NCI-H524 treated with DMSO at 0.1 percent for 48 hours (cell line): ENCODE measurements at regions not wholly inside any gene's neighbourhood (a gene's known extent, or its start where the extent isn't known, plus 50 kb on each side); places are given as distances from the start of the nearest gene placed in this dataset.
A peak's percentile ranks its signal among the peaks of the same experiment; 100 is the strongest.

Source experiments
- DNase-seq: peaks from one replicate; lab custom pipeline; 2025; lab: John Stamatoyannopoulos, UW

DNA sequence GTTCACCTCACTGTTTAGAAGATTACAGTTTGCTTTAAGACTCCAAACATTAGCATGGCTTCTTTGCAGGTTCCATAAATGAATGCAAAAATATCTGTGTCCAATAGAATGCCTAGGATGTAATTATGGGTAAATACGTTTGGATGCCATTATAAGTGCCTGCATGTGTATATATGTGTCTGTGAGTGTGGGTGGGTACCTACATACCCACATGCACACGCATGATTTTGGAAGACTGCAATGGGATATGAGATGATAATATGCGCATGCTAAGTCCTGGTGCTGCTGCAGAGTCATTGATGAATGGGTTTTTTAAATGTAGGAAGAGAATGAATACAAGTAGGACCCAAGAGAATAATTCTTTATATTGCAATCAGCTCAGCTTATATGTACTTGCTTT, 406.4 kb downstream of the ZSWIM6 start:
- DNase-seq: no peak

DNA sequence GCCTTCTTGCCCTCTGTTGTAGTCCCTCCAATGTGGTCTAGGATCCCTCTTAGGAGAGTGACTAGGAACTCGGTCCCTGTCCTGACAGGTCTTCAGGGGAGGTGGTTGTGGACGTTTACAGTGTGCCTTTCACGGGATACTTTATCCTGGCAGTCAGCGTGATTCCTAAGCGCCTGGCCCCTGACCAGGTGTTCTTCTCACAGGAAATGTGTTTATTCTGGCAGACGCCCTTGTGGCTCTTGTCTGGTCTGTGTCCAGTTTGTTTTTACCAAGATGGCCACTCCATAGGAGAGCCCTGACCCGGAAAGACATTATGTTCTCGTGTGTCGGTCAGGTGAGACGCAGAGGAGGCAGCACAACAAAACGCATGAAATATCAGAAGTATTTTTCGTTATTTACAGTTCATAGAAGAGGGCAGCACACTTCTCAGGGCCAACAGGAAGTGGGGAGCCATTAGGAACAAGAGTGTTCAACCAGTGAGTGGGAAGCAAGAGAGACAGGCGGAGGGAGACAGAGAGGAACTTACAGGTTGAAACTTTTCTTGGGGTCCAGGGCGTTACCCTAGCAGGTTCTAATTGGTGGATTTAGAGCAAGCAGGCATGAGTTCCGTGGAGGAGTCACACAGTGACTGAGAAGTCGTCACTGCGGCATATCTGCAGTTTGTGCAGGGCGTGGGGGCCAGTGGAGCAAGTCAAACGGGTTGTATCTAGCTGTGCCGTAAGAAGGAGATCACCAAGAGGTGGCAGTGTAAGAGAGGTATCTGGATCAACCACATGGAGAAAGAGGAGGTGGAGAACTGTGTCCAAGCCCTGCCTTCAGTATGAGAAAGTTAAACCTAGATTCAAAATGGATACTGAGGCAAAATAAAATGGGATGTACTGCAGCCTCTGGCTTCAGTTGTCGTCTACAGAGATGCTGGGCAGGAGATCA, 412.9 kb downstream of the ZSWIM6 start:
- no peak for DNase-seq

DNA sequence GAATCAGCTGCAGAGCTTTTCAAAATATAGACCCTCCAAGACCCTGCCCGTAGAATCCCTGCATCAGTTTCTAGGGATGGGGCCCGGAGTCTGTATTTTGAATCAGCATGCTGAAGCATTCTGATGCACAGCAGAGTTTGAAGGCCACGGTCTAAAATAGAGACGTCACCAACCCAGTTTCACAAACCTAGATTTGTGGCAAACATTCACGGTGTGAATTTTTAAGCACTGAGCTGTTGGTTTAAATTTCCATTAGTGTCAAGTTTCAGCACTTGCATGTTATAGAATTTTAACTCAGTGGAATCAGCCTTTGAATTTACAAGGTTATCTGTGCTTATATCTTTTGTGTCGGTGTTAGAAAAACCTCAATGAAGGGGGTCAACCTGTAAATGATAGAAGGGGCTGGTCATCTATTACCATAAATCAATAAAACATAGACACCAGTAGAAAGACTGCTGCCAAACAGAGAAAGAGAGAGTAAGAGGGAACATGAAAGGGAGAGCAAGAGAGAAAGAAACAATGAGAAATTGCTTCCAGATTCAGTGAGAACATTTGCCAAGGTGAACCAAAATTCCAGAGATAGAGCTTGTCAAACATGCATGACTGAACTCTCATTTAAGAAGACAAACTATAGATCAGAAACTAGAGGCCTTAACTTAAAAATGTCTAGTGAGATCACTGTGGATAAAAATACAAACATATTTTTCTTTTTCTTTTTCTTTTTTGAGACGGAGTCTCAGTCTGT, 414.9 kb downstream of the ZSWIM6 start:
- no peak for DNase-seq

DNA sequence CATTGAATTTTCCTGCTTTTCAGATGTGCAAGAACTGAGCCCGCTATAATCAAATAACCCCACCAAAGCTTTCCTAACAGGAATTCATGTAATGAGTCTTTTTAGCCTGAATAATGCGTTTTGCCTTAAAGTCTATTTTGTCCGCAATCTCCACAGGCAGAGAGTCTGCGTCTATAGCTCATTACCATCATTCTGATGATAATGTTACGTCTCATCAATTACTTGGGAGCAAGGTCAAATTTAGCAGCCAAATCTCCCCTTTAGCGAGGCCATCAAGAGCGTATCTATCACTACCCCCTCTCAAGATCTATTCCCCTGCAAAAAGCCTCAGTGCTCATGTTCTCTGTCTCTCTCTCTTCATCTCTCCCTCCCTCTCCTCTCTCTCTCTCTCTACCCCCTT, 416.1 kb downstream of the ZSWIM6 start:
- DNase-seq: no peak

DNA sequence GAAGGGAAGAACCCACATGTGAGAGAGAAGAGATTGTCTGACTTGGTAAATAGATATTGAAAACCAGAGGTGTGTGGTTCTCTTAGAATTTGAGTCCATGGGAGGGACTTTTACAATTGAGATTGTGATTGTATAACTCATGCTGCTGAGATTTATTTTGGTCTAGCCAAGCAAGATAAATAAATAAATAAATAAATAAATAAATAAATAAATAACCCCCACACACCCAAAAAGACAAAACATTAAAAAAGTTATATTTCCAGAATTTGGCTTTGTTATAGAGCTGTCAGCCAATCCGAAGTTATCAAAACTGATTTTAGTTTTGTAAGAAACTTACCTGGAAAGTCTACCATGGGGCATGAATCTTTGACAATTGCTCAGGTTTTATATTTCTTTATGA, 416.6 kb downstream of the ZSWIM6 start:
- DNase-seq: no peak

DNA sequence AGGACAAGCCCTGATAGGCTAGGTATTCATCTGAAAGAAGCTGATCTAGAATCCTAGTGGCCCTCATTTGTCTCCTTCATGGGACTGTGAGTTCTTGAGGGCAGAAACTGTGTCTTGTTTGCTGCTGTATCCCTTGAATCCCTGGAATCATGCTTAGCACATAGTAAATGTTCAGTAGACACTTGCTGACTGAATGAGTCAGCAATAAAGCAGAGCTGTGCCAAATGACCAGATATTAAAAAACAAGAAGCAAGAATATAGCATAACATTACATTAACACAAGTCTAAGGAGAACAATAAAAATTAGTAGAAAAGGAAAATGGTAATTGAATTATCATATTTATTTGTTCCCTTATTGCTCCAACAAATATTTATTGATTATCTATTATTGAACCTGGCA, 420.5 kb downstream of the ZSWIM6 start:
- no peak for DNase-seq

DNA sequence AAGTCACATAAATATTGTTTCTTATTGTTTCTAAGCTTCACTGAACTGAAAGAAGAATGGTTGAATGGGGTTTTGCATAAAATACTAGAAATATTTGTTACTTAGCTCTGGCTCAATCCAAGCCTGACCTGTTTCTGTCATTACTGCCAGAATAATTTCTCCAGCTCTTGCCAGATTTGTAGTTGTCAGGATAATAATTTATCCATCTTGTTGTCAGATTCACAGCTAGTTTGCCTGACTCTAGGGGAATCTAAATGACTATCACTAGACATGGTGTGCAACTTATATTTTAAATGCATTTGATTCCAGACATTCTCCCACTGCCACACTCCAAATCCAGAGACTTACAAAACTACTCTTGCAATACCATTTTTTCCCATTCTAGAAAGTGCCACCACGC, 422.7 kb downstream of the ZSWIM6 start:
- DNase-seq: no peak

DNA sequence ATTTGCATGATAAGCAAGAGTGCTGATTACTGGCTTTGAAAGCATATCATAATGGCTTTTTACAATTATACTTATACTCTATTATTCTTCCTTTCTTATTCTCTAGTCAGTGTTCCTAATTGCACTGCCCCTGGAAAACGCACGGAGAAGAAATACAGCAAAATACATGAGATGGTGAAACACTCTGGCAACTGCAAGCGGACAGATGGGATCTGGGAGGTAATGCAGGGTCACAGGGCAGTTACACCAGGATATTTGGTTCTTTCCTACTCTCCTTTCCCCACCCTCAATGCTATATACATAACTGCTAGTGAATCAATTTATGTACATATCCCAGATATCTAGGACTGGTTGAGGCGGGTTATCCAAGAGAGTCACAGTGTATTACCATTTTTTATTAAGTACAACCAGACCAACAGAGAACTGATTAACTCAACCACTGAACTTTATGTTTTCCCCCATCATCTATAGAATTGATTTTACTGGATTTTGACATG, 423.7 kb downstream of the ZSWIM6 start:
- DNase-seq: no peak

DNA sequence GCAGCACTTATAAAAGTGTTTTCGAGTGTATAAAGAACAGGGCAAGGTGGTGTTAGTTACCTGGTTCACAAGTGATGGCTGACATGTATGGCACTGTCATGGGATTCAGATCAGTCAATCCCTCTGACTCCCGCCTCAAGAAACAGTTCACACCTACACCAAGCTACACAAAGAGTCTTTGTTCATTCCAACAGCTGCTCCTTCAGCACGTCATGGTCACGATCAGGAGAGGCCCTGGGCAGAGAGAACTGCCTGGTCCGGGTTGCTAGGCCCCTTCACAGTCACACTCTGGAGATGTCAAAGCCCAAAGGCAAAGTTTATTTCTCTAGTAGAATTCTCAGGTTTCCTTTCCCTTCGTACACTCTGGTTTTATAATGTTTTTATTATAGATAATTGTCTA, 426.7 kb downstream of the ZSWIM6 start:
- DNase-seq: no peak

DNA sequence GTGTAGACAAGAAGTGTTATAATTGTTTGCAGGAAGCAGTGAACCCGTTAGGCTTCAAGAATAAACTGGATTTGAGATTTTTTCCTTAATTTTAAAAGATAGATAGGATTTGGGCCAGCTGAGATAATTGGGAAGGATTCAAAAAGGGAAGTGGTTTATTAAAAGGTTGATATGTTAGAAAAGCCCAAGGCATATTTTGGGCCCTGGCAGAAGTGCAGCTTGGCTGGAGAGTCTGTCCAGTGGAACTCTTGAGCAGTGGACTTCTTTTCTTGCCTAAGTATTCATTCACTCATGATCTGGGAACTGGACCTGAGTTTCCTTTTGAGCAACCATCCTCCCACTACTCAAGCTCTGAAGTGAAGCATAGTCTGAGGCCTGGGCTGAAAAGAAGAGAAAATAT, 433.4 kb downstream of the ZSWIM6 start:
- no peak for DNase-seq

DNA sequence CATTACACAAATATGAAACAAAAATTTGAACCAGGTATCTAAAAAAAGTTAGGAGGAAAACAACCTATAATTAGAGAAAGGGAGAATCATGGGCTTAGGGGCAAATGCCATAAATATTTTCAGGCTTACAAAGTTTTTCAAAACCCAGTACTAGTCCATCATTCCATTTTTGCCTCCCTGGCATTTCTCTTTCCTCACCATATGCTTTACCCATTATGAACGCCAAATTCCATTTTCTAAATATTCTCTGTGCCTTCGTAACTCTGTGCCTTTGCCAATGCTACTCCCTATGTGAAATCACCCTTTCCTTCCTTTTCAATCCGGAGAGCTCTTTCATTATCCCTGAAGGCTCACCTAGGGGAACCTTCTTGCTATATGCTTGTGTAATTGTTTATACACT, 434.1 kb downstream of the ZSWIM6 start:
- DNase-seq: no peak

DNA sequence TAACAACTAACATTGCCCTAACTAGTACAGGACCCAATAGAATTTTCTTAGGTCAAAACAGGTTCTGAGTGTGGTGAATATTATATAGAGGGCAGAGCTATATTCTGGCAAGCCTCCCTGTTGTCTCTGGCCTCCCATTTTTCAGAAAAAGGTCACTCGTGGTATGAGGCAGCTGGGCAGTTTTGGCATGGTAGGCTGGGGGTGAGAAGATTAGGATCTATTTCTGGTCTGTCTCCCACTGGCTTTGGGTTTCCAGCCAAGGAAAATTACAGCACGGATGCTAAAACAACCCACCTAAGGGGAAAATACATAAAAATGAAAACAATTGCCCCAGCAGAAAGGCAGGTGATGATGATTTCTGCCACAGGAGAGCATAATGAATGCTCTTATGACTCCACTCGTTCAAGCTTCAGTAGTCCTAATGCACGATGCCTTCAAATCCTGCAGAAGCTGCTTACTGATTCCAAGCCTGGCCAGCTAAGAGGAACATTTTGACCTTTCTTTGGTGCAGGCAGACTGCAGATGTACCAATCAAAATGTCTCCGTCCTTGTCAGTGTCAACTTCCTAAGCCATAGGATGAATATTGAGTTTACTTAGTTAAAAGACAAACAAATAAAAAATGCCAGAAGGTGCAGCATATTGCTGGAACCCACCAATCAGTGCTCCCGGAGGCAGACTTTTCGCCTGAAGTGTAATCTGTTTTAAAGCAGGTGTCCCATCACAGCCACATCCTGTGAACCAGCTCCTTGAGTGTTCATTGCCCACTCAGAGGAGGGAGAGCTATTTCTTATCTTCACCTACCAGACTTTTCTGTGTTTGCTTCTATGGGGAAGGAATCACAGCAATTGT, 435.4 kb downstream of the ZSWIM6 start:
- no peak for DNase-seq

DNA sequence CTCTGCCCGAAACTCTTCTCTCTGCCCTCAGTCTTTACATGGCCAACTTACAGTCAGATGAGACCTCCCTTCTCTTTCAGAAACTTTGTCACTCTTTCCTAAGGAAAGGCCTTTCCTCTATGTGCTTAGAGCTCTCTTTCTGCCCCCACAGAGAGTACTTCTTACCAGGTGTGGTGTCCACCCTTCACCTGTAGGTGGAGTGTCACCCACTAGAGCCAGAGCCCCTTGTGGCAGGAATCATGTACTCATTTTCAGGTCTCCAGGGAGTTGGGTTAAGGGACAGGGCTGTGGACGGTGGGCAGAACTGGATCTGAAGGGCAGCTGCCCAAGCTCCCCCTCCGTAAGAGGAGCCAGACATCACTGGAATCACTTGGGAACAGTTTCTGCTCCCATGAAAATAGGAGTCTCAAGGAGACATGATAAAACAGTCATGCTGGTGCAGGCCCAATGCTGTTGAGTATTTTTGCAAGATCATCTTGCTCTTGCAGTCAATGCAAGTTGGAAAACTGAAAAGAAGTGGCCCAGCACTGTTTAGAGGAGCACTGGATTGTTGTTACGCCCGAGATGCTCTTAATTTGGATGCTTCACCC, 436.7 kb downstream of the ZSWIM6 start:
- no peak for DNase-seq

DNA sequence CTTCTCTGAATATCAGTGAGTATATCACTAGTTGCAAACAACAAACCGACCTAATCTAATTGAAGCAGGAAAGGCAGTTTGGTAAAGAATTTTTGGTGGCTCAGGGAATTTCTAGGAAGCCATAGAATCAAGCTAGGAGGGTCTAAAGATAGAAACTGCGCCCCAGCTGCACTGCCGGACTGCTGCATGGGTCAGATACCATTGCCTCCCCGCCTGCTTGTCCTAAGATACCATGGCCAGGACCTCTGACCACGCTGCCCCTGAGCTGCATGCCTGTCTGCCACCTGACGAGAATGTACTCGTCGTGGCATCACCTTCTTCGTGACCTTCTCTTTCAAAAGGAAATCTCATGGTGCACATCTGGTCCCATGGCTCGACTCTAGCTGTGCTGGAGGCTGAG, 439.0 kb downstream of the ZSWIM6 start:
- DNase-seq: no peak

DNA sequence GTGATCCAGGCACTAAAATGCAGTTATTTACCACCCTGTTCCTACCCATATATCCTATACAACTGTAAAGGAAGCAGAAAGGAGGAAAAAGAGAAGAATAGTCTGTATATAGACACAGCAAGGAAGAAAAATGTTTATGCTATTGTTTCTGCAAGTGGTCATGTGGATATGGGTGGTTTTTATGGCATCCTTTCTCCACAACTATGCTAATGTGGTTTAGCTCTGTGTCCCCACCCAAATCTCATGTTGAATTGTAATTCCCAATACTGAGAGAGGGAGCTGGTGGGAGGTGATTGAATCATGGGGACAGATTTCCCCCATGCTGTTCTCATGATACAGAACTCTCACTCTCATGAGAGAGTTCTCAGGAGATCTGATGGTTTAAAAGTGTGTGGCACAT, 439.8 kb downstream of the ZSWIM6 start:
- DNase-seq: no peak

DNA sequence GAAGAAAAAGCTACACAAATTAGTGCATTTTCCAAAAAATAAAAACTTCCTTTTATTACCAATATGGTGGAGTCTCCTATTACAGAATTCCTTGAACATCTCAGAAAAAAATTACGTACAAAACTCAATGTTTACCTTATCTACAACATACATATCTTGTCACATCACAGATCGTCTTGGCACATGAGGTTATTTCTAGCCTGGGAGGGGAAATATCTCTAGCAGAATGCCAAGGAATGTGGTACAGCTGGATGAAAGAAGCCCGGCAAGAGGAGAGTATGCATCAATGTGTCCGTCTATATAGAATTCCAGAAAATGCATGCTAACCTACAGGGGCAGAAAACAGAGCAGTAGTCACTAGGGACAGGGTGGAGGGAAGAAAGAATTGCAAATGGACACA, 443.8 kb downstream of the ZSWIM6 start:
- no peak for DNase-seq

DNA sequence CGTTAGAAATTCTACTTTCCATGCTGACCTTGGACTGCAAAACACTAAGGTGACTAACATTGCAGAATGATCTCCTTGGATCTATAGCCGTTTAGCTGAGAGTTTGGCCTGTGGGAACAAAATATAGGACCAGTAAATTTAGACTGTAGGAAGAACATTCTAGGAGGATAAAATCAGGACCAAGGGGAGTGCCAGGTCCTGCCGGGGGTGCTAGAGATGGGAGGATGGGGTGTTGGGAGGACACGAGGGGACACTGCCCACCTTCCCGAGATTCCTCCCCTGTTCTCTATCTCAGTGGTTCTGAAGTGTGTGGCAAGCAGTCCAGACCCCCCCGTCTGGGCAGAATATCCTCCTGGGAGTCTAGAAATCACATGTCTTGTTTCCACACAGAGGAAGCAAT, 445.2 kb downstream of the ZSWIM6 start:
- peak; percentile 34 for DNase-seq

DNA sequence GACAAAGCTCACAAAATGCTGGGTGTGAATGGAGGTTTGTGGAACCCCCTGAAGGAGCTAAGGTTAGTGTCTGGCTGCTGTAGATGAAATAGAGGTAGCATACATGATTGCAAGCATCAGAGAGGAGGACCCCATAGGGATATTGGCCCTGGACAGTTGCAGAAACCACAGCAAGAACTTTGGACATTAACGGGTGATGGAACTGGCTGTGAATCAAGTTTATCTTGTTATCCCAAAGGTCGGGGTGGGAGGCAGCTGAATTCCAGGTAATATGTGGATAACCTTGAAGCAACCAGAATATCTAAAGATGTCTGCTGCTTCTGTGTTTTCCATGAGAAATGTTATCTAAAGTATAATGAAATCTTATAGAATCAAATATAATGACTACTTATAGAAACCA, 447.7 kb downstream of the ZSWIM6 start:
- no peak for DNase-seq

DNA sequence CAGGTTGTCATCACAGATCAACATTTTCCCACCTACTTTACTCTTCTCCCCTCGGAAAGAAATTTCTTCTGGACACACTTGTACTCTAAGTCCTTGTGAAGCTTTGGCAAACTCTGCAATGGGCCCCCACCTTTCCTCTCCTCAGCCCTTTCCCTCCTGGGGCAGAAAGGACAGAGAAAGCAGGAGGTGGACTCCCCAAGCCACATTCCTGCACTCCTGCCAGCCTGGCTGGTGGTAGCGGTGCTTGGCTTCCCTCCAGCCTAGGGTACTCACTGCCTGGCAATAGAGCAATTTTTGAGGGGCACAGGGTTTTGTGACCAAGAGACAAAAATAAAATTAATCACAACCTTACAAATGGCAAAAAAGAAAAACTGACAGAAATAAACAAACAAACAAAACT, 451.4 kb downstream of the ZSWIM6 start:
- DNase-seq: no peak

DNA sequence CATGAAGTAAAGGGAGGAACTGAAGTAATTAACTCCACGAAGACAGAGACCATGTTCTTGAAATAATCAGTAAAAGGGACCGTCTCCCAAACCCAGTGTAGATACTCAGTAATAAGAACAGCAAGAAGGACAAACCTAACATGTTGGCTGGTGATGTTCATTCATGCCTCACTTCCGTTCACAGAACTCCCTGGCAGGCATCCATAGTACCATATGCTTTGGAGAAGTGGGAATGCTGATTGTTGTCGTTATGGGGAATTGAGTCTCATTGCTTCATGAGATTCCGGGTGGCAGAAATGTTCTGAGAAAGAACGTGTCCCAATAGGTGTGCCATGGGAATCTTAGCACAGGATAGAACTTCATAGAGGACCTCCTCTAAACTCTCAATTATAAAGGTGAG, 452.3 kb downstream of the ZSWIM6 start:
- no peak for DNase-seq

DNA sequence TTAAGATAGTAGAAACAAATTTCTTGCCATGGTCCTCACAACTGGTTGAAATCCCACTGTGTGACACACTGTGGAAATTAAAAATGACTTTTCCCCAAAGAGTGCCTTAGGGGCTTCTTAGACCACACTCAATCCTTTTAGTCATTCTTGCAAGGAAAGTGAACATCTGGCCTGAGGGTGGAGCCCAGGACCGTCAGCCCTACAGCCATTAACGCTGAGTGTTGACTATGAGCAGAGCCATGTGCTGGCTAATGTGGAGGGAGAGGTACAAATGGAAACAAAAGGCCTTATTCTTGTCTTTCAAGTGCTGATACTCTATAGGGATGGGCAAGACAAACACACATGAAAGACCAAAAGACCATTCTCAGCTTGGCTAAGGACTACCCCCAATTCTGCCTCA, 456.5 kb downstream of the ZSWIM6 start:
- DNase-seq: no peak

DNA sequence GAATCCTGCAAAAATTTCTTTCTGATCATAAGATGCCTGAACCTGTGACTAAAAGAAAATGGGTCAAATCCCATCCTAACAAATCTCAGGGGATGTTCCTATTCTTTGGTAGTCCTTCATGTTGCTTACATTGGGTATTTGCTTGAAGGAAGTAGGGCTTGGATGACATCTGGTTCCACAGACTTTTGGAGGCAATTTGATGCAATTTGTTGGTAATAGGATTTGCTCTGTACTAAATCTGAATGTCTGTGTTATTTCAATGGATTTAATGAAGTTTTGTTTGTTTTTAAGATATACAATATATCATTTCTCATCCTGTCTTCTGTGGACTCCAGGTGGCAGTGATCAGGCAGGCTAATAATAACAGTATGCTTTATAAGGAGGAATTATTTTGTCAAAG, 457.9 kb downstream of the ZSWIM6 start:
- DNase-seq: no peak
